GM19238 (cell line): ENCODE measurements at regions not wholly inside any gene's neighbourhood (a gene's known extent, or its start where the extent isn't known, plus 50 kb on each side); places are given as distances from the start of the nearest gene placed in this dataset.
"Not testable (repeated sequence)": the region's sequence is repeated elsewhere in the genome, so short reads cannot be mapped to it uniquely, and the experiment has no call there.

Experiments used
- DNase-seq: peaks from one replicate; pipeline ENCODE4 v3.0.0; 2011; ENCODE audit warnings: low spot score; ENCODE audit not compliant: insufficient read length

GRCh38 chr9:83191154-83191553 is 128.2 kb upstream of the RASEF start:
- no peak for DNase-seq

GRCh38 chr9:83189026-83189425 is 126.1 kb upstream of the RASEF start:
- DNase-seq, result not testable (repeated sequence)

GRCh38 chr9:83188277-83188676 is 125.3 kb upstream of the RASEF start:
- no peak for DNase-seq

- no peak for DNase-seq
These were observed 123.3 kb upstream of the RASEF start for GRCh38 chr9:83186155-83186737.

GRCh38 chr9:83185488-83186154 is 122.7 kb upstream of the RASEF start:
- DNase-seq, result no peak

- DNase-seq, result no peak
These were observed 120.7 kb upstream of the RASEF start for GRCh38 chr9:83183621-83184020.

GRCh38 chr9:83182071-83182470 is 119.1 kb upstream of the RASEF start:
- no peak for DNase-seq

GRCh38 chr9:83178717-83179116 is 115.8 kb upstream of the RASEF start:
- DNase-seq, result no peak

GRCh38 chr9:83177747-83178146 is 114.8 kb upstream of the RASEF start:
- no peak for DNase-seq

- no peak for DNase-seq
These were observed 104.2 kb upstream of the RASEF start for GRCh38 chr9:83167126-83167525.

GRCh38 chr9:83166372-83166771 is 103.4 kb upstream of the RASEF start:
- no peak for DNase-seq

GRCh38 chr9:83155733-83156132 is 92.8 kb upstream of the RASEF start:
- DNase-seq, result no peak

GRCh38 chr9:83154821-83155220 is 91.9 kb upstream of the RASEF start:
- no peak for DNase-seq

GRCh38 chr9:83154087-83154736 is 91.3 kb upstream of the RASEF start:
- DNase-seq, result peak; percentile 7

GRCh38 chr9:83153030-83153429 is 90.1 kb upstream of the RASEF start:
- DNase-seq, result no peak

GRCh38 chr9:83151627-83152137 is 88.7 kb upstream of the RASEF start:
- no peak for DNase-seq

GRCh38 chr9:83147315-83148149 is 84.6 kb upstream of the RASEF start:
- no peak for DNase-seq

GRCh38 chr9:83146325-83146724 is 83.4 kb upstream of the RASEF start:
- no peak for DNase-seq

GRCh38 chr9:83144492-83144891 is 81.5 kb upstream of the RASEF start:
- DNase-seq, result no peak

GRCh38 chr9:83142389-83142788 is 79.4 kb upstream of the RASEF start:
- DNase-seq, result no peak

- no peak for DNase-seq
These were observed 78.9 kb upstream of the RASEF start for GRCh38 chr9:83141887-83142286.

- DNase-seq, result no peak
These were observed 77.1 kb upstream of the RASEF start for GRCh38 chr9:83140061-83140460.
